Neutrophil (primary cell): ENCODE measurements at regions not wholly inside any gene's neighbourhood (a gene's known extent, or its start where the extent isn't known, plus 50 kb on each side); places are given as distances from the start of the nearest gene placed in this dataset.
"Not testable (repeated sequence)": the region's sequence is repeated elsewhere in the genome, so short reads cannot be mapped to it uniquely, and the experiment has no call there.

ENCODE experiments used
- H3K27ac ChIP-seq: fragments of 200-600 bp; sonication (generic); 2 replicates; pipeline ENCODE4 v1.5.1; 2016; ENCODE audit warnings: mild to moderate bottlenecking, moderate library complexity
- H3K27me3 ChIP-seq: fragments of 200-600 bp; sonication (generic); 2 replicates; pipeline ENCODE4 v1.6.0; 2016; ENCODE audit warnings: mild to moderate bottlenecking
- H3K36me3 ChIP-seq: fragments of 200-600 bp; sonication (generic); 2 replicates; pipeline ENCODE4 v1.5.1; 2017
- H3K4me1 ChIP-seq, 2 experiments: fragments of 200-600 bp in 1 of 2; sonication (generic) in 1 of 2; 1 replicate in 1 of 2; 2 replicates in 1 of 2; pipeline versions ENCODE4 v1.5.1 to v1.6.1; 2013 to 2016; ENCODE audit warnings: low read depth in 1 of 2, low read length in 1 of 2, mild to moderate bottlenecking in 1 of 2, moderate library complexity in 1 of 2; ENCODE audit not compliant: control insufficient read depth in 1 of 2, insufficient read depth in 1 of 2
- H3K4me3 ChIP-seq, 2 experiments: fragments of 200-600 bp in 1 of 2; sonication (generic) in 1 of 2; 1 replicate in 1 of 2; 2 replicates in 1 of 2; pipeline ENCODE4 v1.5.1; 2013 to 2016; ENCODE audit warnings: low read depth in 1 of 2, low read length in 1 of 2, mild to moderate bottlenecking in 1 of 2, moderate library complexity in 1 of 2
- H3K9me3 ChIP-seq: fragments of 200-600 bp; sonication (generic); 2 replicates; pipeline ENCODE4 v1.5.1; 2016
- TF ChIP-seq, protein P1 (sequence below): fragments of 200-600 bp; sonication (generic); IDR thresholded peaks from 2 replicates; pipeline ENCODE4 v1.5.1; 2016; ENCODE audit warnings: antibody characterized with exemption

DNA sequence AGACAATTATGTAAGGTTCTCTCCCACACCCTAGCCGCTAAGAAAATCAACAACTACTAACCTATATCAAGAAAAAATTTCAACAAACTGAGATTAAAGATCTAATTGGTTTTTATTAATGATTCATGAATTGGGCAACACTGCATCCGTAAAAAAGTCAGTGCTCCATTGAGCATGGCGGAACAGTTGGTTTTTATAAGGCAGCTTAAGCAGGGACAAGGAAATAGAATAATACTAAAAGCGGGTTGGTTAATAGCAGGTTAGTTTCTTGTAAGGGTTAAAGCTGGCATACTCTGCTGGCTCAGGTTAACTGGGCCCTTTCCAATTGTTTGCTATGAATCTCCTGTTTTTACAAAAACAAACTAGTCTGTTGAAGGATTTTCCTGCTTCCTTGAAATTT, 202.3 kb upstream of the RASGEF1B start:
- TF ChIP-seq, protein P1, sequence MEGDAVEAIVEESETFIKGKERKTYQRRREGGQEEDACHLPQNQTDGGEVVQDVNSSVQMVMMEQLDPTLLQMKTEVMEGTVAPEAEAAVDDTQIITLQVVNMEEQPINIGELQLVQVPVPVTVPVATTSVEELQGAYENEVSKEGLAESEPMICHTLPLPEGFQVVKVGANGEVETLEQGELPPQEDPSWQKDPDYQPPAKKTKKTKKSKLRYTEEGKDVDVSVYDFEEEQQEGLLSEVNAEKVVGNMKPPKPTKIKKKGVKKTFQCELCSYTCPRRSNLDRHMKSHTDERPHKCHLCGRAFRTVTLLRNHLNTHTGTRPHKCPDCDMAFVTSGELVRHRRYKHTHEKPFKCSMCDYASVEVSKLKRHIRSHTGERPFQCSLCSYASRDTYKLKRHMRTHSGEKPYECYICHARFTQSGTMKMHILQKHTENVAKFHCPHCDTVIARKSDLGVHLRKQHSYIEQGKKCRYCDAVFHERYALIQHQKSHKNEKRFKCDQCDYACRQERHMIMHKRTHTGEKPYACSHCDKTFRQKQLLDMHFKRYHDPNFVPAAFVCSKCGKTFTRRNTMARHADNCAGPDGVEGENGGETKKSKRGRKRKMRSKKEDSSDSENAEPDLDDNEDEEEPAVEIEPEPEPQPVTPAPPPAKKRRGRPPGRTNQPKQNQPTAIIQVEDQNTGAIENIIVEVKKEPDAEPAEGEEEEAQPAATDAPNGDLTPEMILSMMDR, result no peak
- no peak overlapping the region for H3K27ac ChIP-seq
- no peaks in the 10 kb centered on the region for H3K36me3 ChIP-seq

DNA sequence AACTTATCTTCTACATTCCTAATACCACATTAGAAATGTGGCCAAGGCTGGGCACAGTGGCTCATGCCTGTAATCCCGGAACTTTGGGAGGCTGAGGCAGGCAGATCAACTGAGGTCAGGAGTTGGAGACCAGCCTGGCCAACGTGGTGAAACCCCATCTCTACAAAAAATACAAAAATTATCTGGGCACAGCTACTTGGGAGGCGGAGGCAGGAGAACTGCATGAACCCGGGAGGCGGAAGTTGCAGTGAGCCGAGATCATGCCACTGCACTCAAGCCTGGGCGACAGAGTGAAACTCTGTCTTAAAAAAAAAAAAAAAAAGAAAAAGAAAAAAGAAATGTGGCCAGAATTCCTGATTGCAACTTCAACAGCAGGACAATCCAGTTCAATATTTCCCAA, 196.6 kb upstream of the RASGEF1B start:
- H3K27ac ChIP-seq, H3K4me1 ChIP-seq, H3K9me3 ChIP-seq, H3K27me3 ChIP-seq, H3K36me3 ChIP-seq, H3K4me3 ChIP-seq: not testable (repeated sequence)

More for the DNA sequence above, 202.3 kb upstream of the RASGEF1B start:
- Histone ChIP-seq H3K4me3 (no peak overlapping the region), H3K9me3 (no peaks in the 10 kb centered on the region), H3K4me1 (no peaks in the 10 kb centered on the region), H3K27me3 (no peaks in the 10 kb centered on the region)

DNA sequence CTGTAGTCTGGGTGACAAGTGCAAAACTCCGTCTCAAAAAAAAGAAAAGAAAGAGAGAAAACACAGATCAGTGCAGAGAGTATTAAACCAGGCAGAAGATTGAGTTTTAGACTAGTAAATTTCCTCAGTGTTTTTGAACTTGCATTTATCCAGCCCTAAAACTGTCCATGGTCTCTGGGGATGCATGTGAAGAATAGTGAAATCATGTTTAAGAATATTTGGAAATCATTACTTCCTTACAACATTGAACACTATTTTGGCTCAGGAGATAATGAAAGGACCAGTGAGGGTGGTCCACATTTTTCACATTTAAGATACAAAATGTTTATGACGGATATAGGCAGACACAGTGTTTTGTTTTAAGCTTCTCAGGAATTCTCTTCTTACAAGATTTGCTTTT, 195.8 kb upstream of the RASGEF1B start:
- H3K9me3 ChIP-seq, result no peaks in the 10 kb centered on the region
- no peaks in the 10 kb centered on the region for H3K27me3 ChIP-seq
- H3K27ac ChIP-seq, result no peak overlapping the region
- no peak overlapping the region for H3K4me3 ChIP-seq
- H3K4me1 ChIP-seq, result no peaks in the 10 kb centered on the region
- TF ChIP-seq, protein P1, result no peak
- no peaks in the 10 kb centered on the region for H3K36me3 ChIP-seq

DNA sequence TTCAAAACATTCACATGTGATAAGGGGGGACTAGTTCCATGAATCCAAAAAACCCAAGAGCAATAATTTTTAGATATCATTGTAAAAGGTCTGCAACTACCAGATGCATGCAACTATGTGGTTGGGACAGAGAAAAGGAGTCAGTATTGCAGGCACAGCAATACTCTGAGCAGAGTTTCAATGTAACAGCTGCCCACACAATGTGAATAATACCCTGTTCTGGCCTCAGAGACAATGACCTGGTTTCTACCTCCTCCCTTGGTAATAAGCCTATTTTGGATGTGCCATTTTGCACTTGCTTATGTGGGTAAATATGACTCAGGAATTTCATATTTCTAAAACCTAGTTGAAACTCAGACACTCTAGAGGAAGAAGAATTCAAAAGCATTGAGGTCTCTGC, 194.8 kb upstream of the RASGEF1B start:
- no peaks in the 10 kb centered on the region for H3K4me1 ChIP-seq
- TF ChIP-seq, protein P1, result no peak
- H3K9me3 ChIP-seq, result no peaks in the 10 kb centered on the region
- no peaks in the 10 kb centered on the region for H3K36me3 ChIP-seq
- no peak overlapping the region for H3K27ac ChIP-seq
- no peaks in the 10 kb centered on the region for H3K27me3 ChIP-seq
- no peak overlapping the region for H3K4me3 ChIP-seq

DNA sequence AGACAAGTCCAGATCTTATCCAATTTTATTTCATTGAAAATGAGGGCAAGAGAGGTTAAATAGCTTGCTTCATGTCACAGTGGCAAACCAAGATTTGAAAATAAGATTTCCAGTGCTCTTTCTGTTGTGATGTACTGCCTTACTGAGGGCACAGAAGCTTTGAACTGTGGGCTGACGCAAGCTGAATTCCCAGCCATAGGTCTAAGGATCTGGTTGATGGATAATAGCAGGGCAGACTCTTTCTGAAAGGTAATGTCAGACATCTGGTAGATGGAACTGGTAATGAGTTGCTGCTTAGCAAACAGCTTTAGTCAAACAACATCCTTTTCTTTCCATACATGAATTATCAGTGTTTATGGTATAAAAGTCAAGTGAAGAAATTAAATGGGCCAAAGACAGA, 193.9 kb upstream of the RASGEF1B start:
- TF ChIP-seq, protein P1, result no peak
- Histone ChIP-seq H3K9me3 (no peaks in the 10 kb centered on the region), H3K4me3 (no peak overlapping the region), H3K27ac (no peak overlapping the region), H3K27me3 (no peaks in the 10 kb centered on the region), H3K36me3 (no peaks in the 10 kb centered on the region), H3K4me1 (no peaks in the 10 kb centered on the region)

DNA sequence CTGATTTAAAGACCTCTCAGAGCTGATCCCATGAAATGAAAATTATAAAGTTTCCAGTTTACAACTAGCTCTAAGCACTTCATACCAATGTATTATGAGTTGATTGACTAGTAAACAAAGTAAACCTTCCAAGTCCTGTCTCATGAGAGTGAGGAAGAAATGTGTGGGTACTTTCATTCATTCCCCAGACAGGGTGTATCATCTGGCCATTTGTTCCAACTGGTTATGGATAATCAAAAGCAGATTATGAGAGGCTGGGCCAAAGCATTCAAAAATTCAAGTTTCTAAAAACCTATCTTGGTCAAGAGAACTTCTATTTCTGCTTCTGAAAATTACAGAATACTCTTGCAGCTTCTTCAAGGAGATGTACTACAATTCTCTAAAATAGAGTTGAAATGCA, 193.3 kb upstream of the RASGEF1B start:
- Histone ChIP-seq H3K27me3 (no peaks in the 10 kb centered on the region), H3K9me3 (no peaks in the 10 kb centered on the region), H3K27ac (no peak overlapping the region), H3K4me1 (no peaks in the 10 kb centered on the region), H3K36me3 (no peaks in the 10 kb centered on the region), H3K4me3 (no peak overlapping the region)
- TF ChIP-seq, protein P1, result no peak
